Ammon's horn (tissue), 1 donor: ENCODE measurements at regions not wholly inside any gene's neighbourhood (a gene's known extent, or its start where the extent isn't known, plus 50 kb on each side); places are given as distances from the start of the nearest gene placed in this dataset.

Experiments used
- DNase-seq: peaks from one replicate; pipeline ENCODE4 v3.0.0-alpha.2; 2016; ENCODE audit warnings: low spot score

- no peak for DNase-seq
Observed at GRCh38 chr11:71075871-71076420, 176.4 kb downstream of the SHANK2 start.

GRCh38 chr11:71075116-71075720, 177.2 kb downstream of the SHANK2 start:
- DNase-seq: no peak

GRCh38 chr11:71071736-71072509, 180.5 kb downstream of the SHANK2 start:
- no peak for DNase-seq

GRCh38 chr11:71070490-71071453, 181.6 kb downstream of the SHANK2 start:
- DNase-seq: no peak

GRCh38 chr11:71068963-71069362, 183.4 kb downstream of the SHANK2 start:
- no peak for DNase-seq

GRCh38 chr11:71067753-71068152, 184.6 kb downstream of the SHANK2 start:
- DNase-seq: no peak

GRCh38 chr11:71066311-71066710, 186.1 kb downstream of the SHANK2 start:
- DNase-seq: no peak

GRCh38 chr11:71065841-71066240, 186.5 kb downstream of the SHANK2 start:
- DNase-seq: no peak

- no peak for DNase-seq
Observed at GRCh38 chr11:71064702-71065515, 187.5 kb downstream of the SHANK2 start.

- DNase-seq: no peak
Observed at GRCh38 chr11:71064183-71064582, 188.2 kb downstream of the SHANK2 start.

GRCh38 chr11:71063129-71063528, 189.2 kb downstream of the SHANK2 start:
- no peak for DNase-seq

GRCh38 chr11:71062199-71062598, 190.2 kb downstream of the SHANK2 start:
- DNase-seq: no peak

GRCh38 chr11:71060391-71060791, 192.0 kb downstream of the SHANK2 start:
- peak; percentile 15 for DNase-seq

GRCh38 chr11:71059662-71060061, 192.7 kb downstream of the SHANK2 start:
- DNase-seq: no peak

- no peak for DNase-seq
Observed at GRCh38 chr11:71055925-71056324, 196.5 kb downstream of the SHANK2 start.
